Mucosa of gallbladder (tissue), 1 donor: ENCODE measurements at regions not wholly inside any gene's neighbourhood (a gene's known extent, or its start where the extent isn't known, plus 50 kb on each side); places are given as distances from the start of the nearest gene placed in this dataset.

ENCODE experiments used
- DNase-seq: peaks from one replicate; pipeline ENCODE4 v3.0.0-alpha.2; 2020; ENCODE audit warnings: low spot score
- donor health status: DM: no; HTN: no; CAD: no.

- DNase-seq, result no peak
Measured at GRCh38 chrX:26032111-26032912, 105.8 kb upstream of the MAGEB18 start.

GRCh38 chrX:26037367-26037766, 100.8 kb upstream of the MAGEB18 start:
- DNase-seq, result no peak

- DNase-seq, result no peak
Measured at GRCh38 chrX:26050099-26050498, 88.0 kb upstream of the MAGEB18 start.

GRCh38 chrX:26070882-26071281, 67.3 kb upstream of the MAGEB18 start:
- no peak for DNase-seq

GRCh38 chrX:26071618-26072017, 66.5 kb upstream of the MAGEB18 start:
- no peak for DNase-seq

- no peak for DNase-seq
Measured at GRCh38 chrX:26083093-26083492, 55.0 kb upstream of the MAGEB18 start.
